ENCODE measurements at regions not wholly inside any gene's neighbourhood (a gene's known extent, or its start where the extent isn't known, plus 50 kb on each side); places are given as distances from the start of the nearest gene placed in this dataset.
"Not testable (repeated sequence)": the region's sequence is repeated elsewhere in the genome, so short reads cannot be mapped to it uniquely, and the experiment has no call there.

GRCh38 chr17:77528516-77529327 lies 388.0 kb downstream of the SEC14L1 start:
- Histone ChIP-seq H3K4me3 (ENCODE audit: severe bottlenecking) (peak overlapping the region; percentile 20), H3K27ac (ENCODE audit: poor library complexity, severe bottlenecking) (no peak overlapping the region), H3K27me3 (ENCODE audit: insufficient read depth, poor library complexity, severe bottlenecking) (peaks cover 17% of the 10 kb centered on the region), H3K36me3 (ENCODE audit: low read depth) (no peaks in the 10 kb centered on the region), H3K9me3 (ENCODE audit: severe bottlenecking) (no peaks in the 10 kb centered on the region), H3K4me1 (ENCODE audit: insufficient read depth, poor library complexity, severe bottlenecking) (no peaks in the 10 kb centered on the region)
- peak; percentile 28 for TF ChIP-seq CTCF (IDR thresholded peaks at IDR 0.05; ENCODE audit: poor library complexity, severe bottlenecking)
- ATAC-seq (ENCODE audit: low read depth) (peak; percentile 51), DNase-seq (ENCODE audit: low spot score) (peak; percentile 54)

- Histone ChIP-seq H3K4me1 (ENCODE audit: insufficient read depth, poor library complexity, severe bottlenecking) (no peaks in the 10 kb centered on the region), H3K4me3 (ENCODE audit: severe bottlenecking) (no peak overlapping the region), H3K36me3 (ENCODE audit: low read depth) (no peaks in the 10 kb centered on the region), H3K27me3 (ENCODE audit: insufficient read depth, poor library complexity, severe bottlenecking) (peaks cover 17% of the 10 kb centered on the region), H3K27ac (ENCODE audit: poor library complexity, severe bottlenecking) (no peak overlapping the region), H3K9me3 (ENCODE audit: severe bottlenecking) (no peaks in the 10 kb centered on the region)
- ATAC-seq (ENCODE audit: low read depth) (no peak), DNase-seq (ENCODE audit: low spot score) (no peak)
- no peak for TF ChIP-seq CTCF (IDR thresholded peaks at IDR 0.05; ENCODE audit: poor library complexity, severe bottlenecking)
Observed at GRCh38 chr17:77529328-77529650, 388.5 kb downstream of the SEC14L1 start.

- no peak for TF ChIP-seq CTCF (IDR thresholded peaks at IDR 0.05; ENCODE audit: poor library complexity, severe bottlenecking)
- Histone ChIP-seq H3K4me3 (ENCODE audit: severe bottlenecking) (no peak overlapping the region), H3K4me1 (ENCODE audit: insufficient read depth, poor library complexity, severe bottlenecking) (no peaks in the 10 kb centered on the region), H3K36me3 (ENCODE audit: low read depth) (no peaks in the 10 kb centered on the region), H3K9me3 (ENCODE audit: severe bottlenecking) (no peaks in the 10 kb centered on the region), H3K27me3 (ENCODE audit: insufficient read depth, poor library complexity, severe bottlenecking) (peaks cover 17% of the 10 kb centered on the region), H3K27ac (ENCODE audit: poor library complexity, severe bottlenecking) (no peak overlapping the region)
- ATAC-seq (ENCODE audit: low read depth) (no peak), DNase-seq (ENCODE audit: low spot score) (no peak)
Observed at GRCh38 chr17:77530591-77530990, 389.8 kb downstream of the SEC14L1 start.

GRCh38 chr17:77531002-77531401 lies 390.2 kb downstream of the SEC14L1 start:
- no peak for TF ChIP-seq CTCF (IDR thresholded peaks at IDR 0.05; ENCODE audit: poor library complexity, severe bottlenecking)
- H3K4me3 ChIP-seq (ENCODE audit: severe bottlenecking) = no peak overlapping the region
- no peak for DNase-seq (ENCODE audit: low spot score)
- no peak overlapping the region for H3K27ac ChIP-seq (ENCODE audit: poor library complexity, severe bottlenecking)
- no peaks in the 10 kb centered on the region for H3K4me1 ChIP-seq (ENCODE audit: insufficient read depth, poor library complexity, severe bottlenecking)
- no peak for ATAC-seq (ENCODE audit: low read depth)
- no peaks in the 10 kb centered on the region for H3K9me3 ChIP-seq (ENCODE audit: severe bottlenecking)
- peaks cover 17% of the 10 kb centered on the region for H3K27me3 ChIP-seq (ENCODE audit: insufficient read depth, poor library complexity, severe bottlenecking)
- no peaks in the 10 kb centered on the region for H3K36me3 ChIP-seq (ENCODE audit: low read depth)

GRCh38 chr17:77531641-77532040 lies 390.9 kb downstream of the SEC14L1 start:
- H3K27me3 ChIP-seq (ENCODE audit: insufficient read depth, poor library complexity, severe bottlenecking) = peaks cover 17% of the 10 kb centered on the region
- TF ChIP-seq CTCF (IDR thresholded peaks at IDR 0.05; ENCODE audit: poor library complexity, severe bottlenecking) = no peak
- H3K4me3 ChIP-seq (ENCODE audit: severe bottlenecking) = no peak overlapping the region
- H3K4me1 ChIP-seq (ENCODE audit: insufficient read depth, poor library complexity, severe bottlenecking) = no peaks in the 10 kb centered on the region
- no peak for ATAC-seq (ENCODE audit: low read depth)
- no peak overlapping the region for H3K27ac ChIP-seq (ENCODE audit: poor library complexity, severe bottlenecking)
- H3K9me3 ChIP-seq (ENCODE audit: severe bottlenecking) = no peaks in the 10 kb centered on the region
- no peak for DNase-seq (ENCODE audit: low spot score)
- H3K36me3 ChIP-seq (ENCODE audit: low read depth) = no peaks in the 10 kb centered on the region

GRCh38 chr17:77533697-77534096 lies 392.9 kb downstream of the SEC14L1 start:
- H3K27ac ChIP-seq (ENCODE audit: poor library complexity, severe bottlenecking); ATAC-seq (ENCODE audit: low read depth); H3K36me3 ChIP-seq (ENCODE audit: low read depth); H3K27me3 ChIP-seq (ENCODE audit: insufficient read depth, poor library complexity, severe bottlenecking); DNase-seq (ENCODE audit: low spot score); H3K4me3 ChIP-seq (ENCODE audit: severe bottlenecking); H3K4me1 ChIP-seq (ENCODE audit: insufficient read depth, poor library complexity, severe bottlenecking); H3K9me3 ChIP-seq (ENCODE audit: severe bottlenecking): not testable (repeated sequence)

Data from RWPE2 (cell line).